ENCODE measurements at regions not wholly inside any gene's neighbourhood (a gene's known extent, or its start where the extent isn't known, plus 50 kb on each side); places are given as distances from the start of the nearest gene placed in this dataset.

- TF ChIP-seq CTCF (IDR thresholded peaks at IDR 0.05) (no peak), POLR2A (IDR thresholded peaks at IDR 0.05) (no peak)
Observed at GRCh38 chr6:28634411-28634760, 108.7 kb downstream of the GPX5 start.

Measured in adrenal gland (tissue), 5 donors.